ENCODE measurements at regions not wholly inside any gene's neighbourhood (a gene's known extent, or its start where the extent isn't known, plus 50 kb on each side); places are given as distances from the start of the nearest gene placed in this dataset.

DNA sequence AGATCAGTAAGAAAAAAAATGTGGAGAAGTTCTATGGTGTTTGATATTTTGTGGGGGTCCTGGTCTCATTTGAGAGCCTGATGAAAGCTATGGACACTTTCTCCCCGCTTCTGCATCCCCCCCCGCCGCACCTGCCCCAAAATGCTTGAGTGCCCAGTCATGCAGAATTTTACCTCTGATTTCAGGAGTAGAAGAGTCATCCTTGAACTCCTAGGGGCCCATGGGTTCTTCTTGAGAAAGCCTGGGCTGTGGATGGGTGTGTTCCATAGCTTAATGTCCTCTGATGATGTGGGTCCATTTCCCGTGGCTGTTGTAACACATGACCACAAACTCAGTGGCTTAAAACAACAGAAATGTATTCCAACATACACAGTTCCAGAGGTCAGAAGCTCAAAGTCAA, 248.8 kb upstream of the PWP1 start:
- no peaks in the 10 kb centered on the region for H3K4me1 ChIP-seq (ENCODE audit: control insufficient read depth, insufficient read depth, low read length)
- no peaks in the 10 kb centered on the region for H3K9me3 ChIP-seq (ENCODE audit: control insufficient read depth, low read length)
- no peak overlapping the region for H3K4me3 ChIP-seq (ENCODE audit: low read length)
- H3K27me3 ChIP-seq (ENCODE audit: control insufficient read depth, insufficient read depth, low read length): no peaks in the 10 kb centered on the region
- H3K9ac ChIP-seq (ENCODE audit: low read length): no peak overlapping the region
- H3K36me3 ChIP-seq (ENCODE audit: control insufficient read depth, insufficient read depth, low read length): no peaks in the 10 kb centered on the region

- Histone ChIP-seq H3K36me3 (ENCODE audit: control insufficient read depth, insufficient read depth, low read length) (no peaks in the 10 kb centered on the region), H3K27me3 (ENCODE audit: control insufficient read depth, insufficient read depth, low read length) (no peaks in the 10 kb centered on the region), H3K4me3 (ENCODE audit: low read length) (no peak overlapping the region), H3K9me3 (ENCODE audit: control insufficient read depth, low read length) (no peaks in the 10 kb centered on the region), H3K9ac (ENCODE audit: low read length) (no peak overlapping the region), H3K4me1 (ENCODE audit: control insufficient read depth, insufficient read depth, low read length) (no peaks in the 10 kb centered on the region)
Observed at GRCh38 chr12:107437954-107438353, 247.6 kb upstream of the PWP1 start.

- no peaks in the 10 kb centered on the region for H3K9me3 ChIP-seq (ENCODE audit: control insufficient read depth, low read length)
- no peak overlapping the region for H3K9ac ChIP-seq (ENCODE audit: low read length)
- H3K4me3 ChIP-seq (ENCODE audit: low read length): no peak overlapping the region
- no peaks in the 10 kb centered on the region for H3K4me1 ChIP-seq (ENCODE audit: control insufficient read depth, insufficient read depth, low read length)
- H3K36me3 ChIP-seq (ENCODE audit: control insufficient read depth, insufficient read depth, low read length): no peaks in the 10 kb centered on the region
- H3K27me3 ChIP-seq (ENCODE audit: control insufficient read depth, insufficient read depth, low read length): no peaks in the 10 kb centered on the region
Observed at GRCh38 chr12:107439026-107439738, 246.4 kb upstream of the PWP1 start.

DNA sequence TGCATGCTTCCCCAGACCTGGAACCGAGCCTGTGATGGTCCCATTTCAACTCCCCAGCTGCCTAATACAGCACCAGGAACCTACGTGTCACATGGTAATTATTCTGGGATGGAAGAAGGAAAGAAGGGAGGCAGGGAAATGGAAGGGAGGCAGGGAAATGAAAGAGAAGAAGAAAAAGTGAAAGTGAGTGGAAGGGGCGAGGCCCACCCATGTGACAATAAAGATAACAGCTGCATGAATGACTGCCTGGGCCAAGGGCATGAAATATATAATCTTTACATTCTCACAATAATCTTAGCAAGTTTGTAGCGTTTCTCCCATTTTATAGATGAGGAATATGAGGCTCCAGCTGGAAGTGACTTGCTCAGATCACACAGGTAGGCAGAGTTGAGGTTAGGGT, 245.0 kb upstream of the PWP1 start:
- H3K9me3 ChIP-seq (ENCODE audit: control insufficient read depth, low read length): no peaks in the 10 kb centered on the region
- no peaks in the 10 kb centered on the region for H3K27me3 ChIP-seq (ENCODE audit: control insufficient read depth, insufficient read depth, low read length)
- H3K9ac ChIP-seq (ENCODE audit: low read length): no peak overlapping the region
- H3K36me3 ChIP-seq (ENCODE audit: control insufficient read depth, insufficient read depth, low read length): no peaks in the 10 kb centered on the region
- H3K4me3 ChIP-seq (ENCODE audit: low read length): no peak overlapping the region
- H3K4me1 ChIP-seq (ENCODE audit: control insufficient read depth, insufficient read depth, low read length): no peaks in the 10 kb centered on the region

- Histone ChIP-seq H3K9ac (ENCODE audit: low read length) (no peak overlapping the region), H3K36me3 (ENCODE audit: control insufficient read depth, insufficient read depth, low read length) (no peaks in the 10 kb centered on the region), H3K27me3 (ENCODE audit: control insufficient read depth, insufficient read depth, low read length) (no peaks in the 10 kb centered on the region), H3K9me3 (ENCODE audit: control insufficient read depth, low read length) (no peaks in the 10 kb centered on the region), H3K4me1 (ENCODE audit: control insufficient read depth, insufficient read depth, low read length) (no peaks in the 10 kb centered on the region), H3K4me3 (ENCODE audit: low read length) (no peak overlapping the region)
Observed at GRCh38 chr12:107441665-107442300, 243.8 kb upstream of the PWP1 start.

- H3K9me3 ChIP-seq (ENCODE audit: control insufficient read depth, low read length): no peaks in the 10 kb centered on the region
- no peak overlapping the region for H3K9ac ChIP-seq (ENCODE audit: low read length)
- H3K36me3 ChIP-seq (ENCODE audit: control insufficient read depth, insufficient read depth, low read length): no peaks in the 10 kb centered on the region
- no peaks in the 10 kb centered on the region for H3K27me3 ChIP-seq (ENCODE audit: control insufficient read depth, insufficient read depth, low read length)
- no peak overlapping the region for H3K4me3 ChIP-seq (ENCODE audit: low read length)
- H3K4me1 ChIP-seq (ENCODE audit: control insufficient read depth, insufficient read depth, low read length): no peaks in the 10 kb centered on the region
Observed at GRCh38 chr12:107442326-107442987, 243.1 kb upstream of the PWP1 start.

DNA sequence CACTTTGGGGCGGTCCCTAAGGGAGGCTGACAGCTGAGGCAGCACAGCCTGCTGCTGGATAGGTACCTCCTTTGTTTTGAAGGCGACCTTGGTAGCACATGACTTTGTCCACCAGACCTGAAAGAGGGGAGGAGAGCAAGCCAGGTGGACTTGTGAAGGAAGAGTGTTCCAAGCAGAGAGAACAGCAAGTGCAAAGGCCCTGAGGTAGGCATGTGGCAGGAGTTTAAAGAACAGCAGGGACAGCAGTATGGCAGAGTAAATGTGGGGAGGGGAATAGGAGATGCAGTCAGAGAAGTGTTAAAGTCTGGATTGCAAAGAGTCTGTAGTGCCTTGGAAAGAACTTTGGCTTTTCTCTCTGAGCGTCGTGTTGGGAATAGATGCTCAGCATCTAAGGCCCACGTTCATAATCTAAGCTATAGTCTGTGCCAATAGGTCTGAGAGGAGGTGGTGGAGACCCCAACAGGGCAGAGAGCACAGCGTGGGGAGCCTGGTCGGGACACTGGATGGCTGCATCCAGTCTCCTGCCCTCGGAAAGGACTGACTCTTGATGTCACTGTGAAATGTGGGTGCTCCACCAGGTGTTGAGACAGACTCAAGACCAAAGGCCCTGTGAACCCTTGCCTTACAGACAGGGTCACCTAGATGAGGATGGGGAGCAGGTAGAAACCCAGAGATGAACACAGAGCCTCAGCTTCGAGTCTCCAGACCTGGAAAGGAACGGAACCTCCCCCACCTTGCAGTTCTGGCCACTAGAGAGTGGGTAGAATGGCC, 242.1 kb upstream of the PWP1 start:
- H3K9ac ChIP-seq (ENCODE audit: low read length): no peak overlapping the region
- H3K9me3 ChIP-seq (ENCODE audit: control insufficient read depth, low read length): no peaks in the 10 kb centered on the region
- H3K36me3 ChIP-seq (ENCODE audit: control insufficient read depth, insufficient read depth, low read length): no peaks in the 10 kb centered on the region
- H3K4me1 ChIP-seq (ENCODE audit: control insufficient read depth, insufficient read depth, low read length): no peaks in the 10 kb centered on the region
- H3K4me3 ChIP-seq (ENCODE audit: low read length): no peak overlapping the region
- H3K27me3 ChIP-seq (ENCODE audit: control insufficient read depth, insufficient read depth, low read length): no peaks in the 10 kb centered on the region

DNA sequence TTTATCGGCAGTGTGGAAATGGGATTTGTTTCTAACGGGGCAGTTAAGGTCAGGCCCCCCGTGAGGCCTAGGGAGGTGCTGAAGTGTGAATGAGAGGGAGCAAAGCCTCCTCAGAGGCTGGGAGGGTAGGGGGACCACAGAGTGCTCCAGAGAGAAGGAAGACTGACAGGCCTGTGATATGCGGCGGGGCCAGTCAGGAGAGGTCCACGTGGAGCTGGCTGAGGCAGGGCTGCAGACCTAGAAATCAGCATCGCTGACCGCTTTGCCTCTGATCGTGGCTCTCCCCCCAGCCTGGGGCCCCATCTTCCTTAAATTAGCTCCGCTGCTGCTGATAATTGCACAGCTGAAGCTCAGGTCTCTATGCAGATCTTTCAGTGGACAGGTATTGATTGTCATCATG, 240.8 kb upstream of the PWP1 start:
- H3K36me3 ChIP-seq (ENCODE audit: control insufficient read depth, insufficient read depth, low read length): no peaks in the 10 kb centered on the region
- H3K9me3 ChIP-seq (ENCODE audit: control insufficient read depth, low read length): no peaks in the 10 kb centered on the region
- H3K4me1 ChIP-seq (ENCODE audit: control insufficient read depth, insufficient read depth, low read length): no peaks in the 10 kb centered on the region
- no peak overlapping the region for H3K9ac ChIP-seq (ENCODE audit: low read length)
- no peaks in the 10 kb centered on the region for H3K27me3 ChIP-seq (ENCODE audit: control insufficient read depth, insufficient read depth, low read length)
- H3K4me3 ChIP-seq (ENCODE audit: low read length): no peak overlapping the region

DNA sequence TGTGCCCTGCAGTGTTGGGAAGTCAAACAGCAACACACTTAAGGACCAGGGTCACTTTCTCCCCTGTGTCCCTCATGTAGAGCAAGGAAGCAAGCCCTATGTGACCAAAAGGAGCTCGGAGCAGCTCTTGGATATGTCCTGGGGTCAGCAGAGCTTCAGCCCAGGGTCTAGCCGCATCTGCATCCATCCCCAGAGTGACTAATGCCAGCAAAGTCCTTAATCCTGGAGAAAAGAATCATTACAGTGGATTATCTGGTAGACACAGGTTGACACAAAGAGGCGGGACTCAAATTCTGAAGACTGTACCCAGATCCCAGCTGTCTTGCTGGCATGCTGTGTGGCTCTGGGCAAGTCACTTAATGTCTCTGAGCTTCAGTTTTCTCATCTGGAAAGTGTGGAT, 239.1 kb upstream of the PWP1 start:
- H3K9me3 ChIP-seq (ENCODE audit: control insufficient read depth, low read length): no peaks in the 10 kb centered on the region
- H3K4me1 ChIP-seq (ENCODE audit: control insufficient read depth, insufficient read depth, low read length): no peaks in the 10 kb centered on the region
- no peak overlapping the region for H3K4me3 ChIP-seq (ENCODE audit: low read length)

GRCh38 chr12:107447336-107447735, 238.3 kb upstream of the PWP1 start:
- no peaks in the 10 kb centered on the region for H3K4me1 ChIP-seq (ENCODE audit: control insufficient read depth, insufficient read depth, low read length)
- H3K36me3 ChIP-seq (ENCODE audit: control insufficient read depth, insufficient read depth, low read length): no peaks in the 10 kb centered on the region
- H3K9ac ChIP-seq (ENCODE audit: low read length): no peak overlapping the region
- H3K9me3 ChIP-seq (ENCODE audit: control insufficient read depth, low read length): no peaks in the 10 kb centered on the region
- H3K27me3 ChIP-seq (ENCODE audit: control insufficient read depth, insufficient read depth, low read length): peaks cover 3% of the 10 kb centered on the region
- H3K4me3 ChIP-seq (ENCODE audit: low read length): no peak overlapping the region

More for the DNA sequence above, 239.1 kb upstream of the PWP1 start:
- Histone ChIP-seq H3K27me3 (ENCODE audit: control insufficient read depth, insufficient read depth, low read length) (peaks cover 3% of the 10 kb centered on the region), H3K36me3 (ENCODE audit: control insufficient read depth, insufficient read depth, low read length) (no peaks in the 10 kb centered on the region), H3K9ac (ENCODE audit: low read length) (no peak overlapping the region)

DNA sequence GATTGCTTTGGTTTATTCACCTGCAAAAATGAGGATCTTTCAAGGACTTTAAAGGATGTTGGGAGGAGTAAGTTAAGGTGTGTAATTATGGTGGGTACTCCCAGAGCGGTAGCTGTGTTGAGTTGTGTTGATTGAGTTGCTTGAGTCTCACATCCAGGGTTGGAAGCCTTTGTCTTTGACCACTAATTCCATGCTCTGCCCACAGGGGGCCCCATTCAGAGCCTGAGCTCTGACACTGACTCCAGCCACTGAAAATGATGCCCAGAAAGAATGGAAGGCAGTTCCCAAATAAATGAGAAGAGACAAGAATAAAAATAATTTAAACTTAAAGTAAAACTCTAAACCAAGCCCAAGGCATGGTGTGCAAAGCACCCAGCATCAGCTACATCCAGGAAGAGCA, 237.4 kb upstream of the PWP1 start:
- no peaks in the 10 kb centered on the region for H3K9me3 ChIP-seq (ENCODE audit: control insufficient read depth, low read length)
- H3K27me3 ChIP-seq (ENCODE audit: control insufficient read depth, insufficient read depth, low read length): peaks cover 3% of the 10 kb centered on the region
- no peak overlapping the region for H3K4me3 ChIP-seq (ENCODE audit: low read length)
- H3K9ac ChIP-seq (ENCODE audit: low read length): no peak overlapping the region
- H3K36me3 ChIP-seq (ENCODE audit: control insufficient read depth, insufficient read depth, low read length): no peaks in the 10 kb centered on the region
- no peaks in the 10 kb centered on the region for H3K4me1 ChIP-seq (ENCODE audit: control insufficient read depth, insufficient read depth, low read length)

DNA sequence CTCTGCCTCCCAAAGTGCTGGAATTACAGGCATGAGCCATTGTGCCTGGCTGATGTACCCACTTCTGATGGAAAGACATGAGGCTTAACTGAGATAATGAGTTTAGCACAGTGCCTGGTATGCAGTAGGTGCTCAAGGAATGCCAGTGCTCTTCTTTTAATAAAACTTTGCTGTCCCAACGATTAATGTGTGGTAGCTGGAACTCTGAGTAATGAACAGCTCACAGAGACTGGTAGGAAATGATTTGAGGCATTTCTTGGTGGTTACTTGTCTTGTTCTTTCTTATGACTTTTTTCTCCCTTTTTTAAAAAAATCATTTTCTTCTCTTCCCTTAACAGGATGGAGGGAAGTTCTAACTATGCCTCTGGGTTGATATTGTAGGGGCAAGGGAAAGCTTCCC, 235.7 kb upstream of the PWP1 start:
- Histone ChIP-seq H3K9me3 (ENCODE audit: control insufficient read depth, low read length) (no peaks in the 10 kb centered on the region), H3K4me3 (ENCODE audit: low read length) (no peak overlapping the region), H3K4me1 (ENCODE audit: control insufficient read depth, insufficient read depth, low read length) (no peaks in the 10 kb centered on the region), H3K36me3 (ENCODE audit: control insufficient read depth, insufficient read depth, low read length) (no peaks in the 10 kb centered on the region), H3K9ac (ENCODE audit: low read length) (no peak overlapping the region), H3K27me3 (ENCODE audit: control insufficient read depth, insufficient read depth, low read length) (peaks cover 3% of the 10 kb centered on the region)

All from mucosa of stomach (tissue), 1 donor.